ENCODE measurements at regions not wholly inside any gene's neighbourhood (a gene's known extent, or its start where the extent isn't known, plus 50 kb on each side); places are given as distances from the start of the nearest gene placed in this dataset.

DNA sequence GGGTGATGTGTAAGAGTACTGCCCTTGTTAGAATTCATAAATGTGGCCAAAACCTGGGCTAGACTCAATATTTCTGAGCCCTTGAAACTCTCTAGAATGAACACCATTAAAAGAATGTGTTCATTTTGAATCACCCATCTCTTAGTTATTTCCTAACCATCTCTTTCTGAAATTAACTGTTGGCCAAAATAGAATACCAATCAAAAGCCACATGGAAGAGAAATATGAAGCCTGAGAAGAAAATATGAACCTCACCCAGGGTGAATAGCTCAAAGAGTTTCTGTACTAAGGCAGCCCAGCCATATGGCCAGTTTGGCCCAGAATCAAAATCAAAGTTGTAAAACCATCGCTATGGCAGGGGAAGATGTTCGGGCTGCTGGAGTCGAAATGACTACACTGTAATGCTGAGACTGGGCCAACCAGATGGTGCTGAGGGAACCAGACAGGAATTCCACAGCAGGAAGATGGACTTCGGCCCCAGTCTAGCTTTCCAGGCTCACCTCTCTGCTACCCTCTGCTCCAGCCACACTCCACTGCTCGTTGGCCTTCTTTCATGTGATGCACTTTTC, 154.3 kb upstream of the ZFHX3 start:
- TF ChIP-seq POLR2A (IDR thresholded peaks at IDR 0.05; ENCODE audit: borderline replicate concordance, extremely low read depth, insufficient read depth, insufficient read length) (no peak), ZFX (IDR thresholded peaks at IDR 0.05) (no peak), JUND (IDR thresholded peaks at IDR 0.05) (no peak), CBX3 (IDR thresholded peaks at IDR 0.05; ENCODE audit: low read depth) (no peak), MAX (IDR thresholded peaks at IDR 0.05) (no peak), TCF7L2 (IDR thresholded peaks at IDR 0.05; ENCODE audit: borderline replicate concordance, extremely low read depth, insufficient read depth, insufficient read length) (no peak), SRF (IDR thresholded peaks at IDR 0.05; ENCODE audit: low read depth) (no peak), SP1 (IDR thresholded peaks at IDR 0.05; ENCODE audit: low read depth) (no peak), POLR2AphosphoS5 (IDR thresholded peaks at IDR 0.05; ENCODE audit: low read depth, low read length) (no peak)
- Histone ChIP-seq H3K4me1 (ENCODE audit: control insufficient read depth in 1 of 2, insufficient read depth in 2 of 2, low read length in 2 of 2) (no peaks in the 10 kb centered on the region), H3K27ac (ENCODE audit: low read depth, low read length) (no peak overlapping the region), H3K4me2 (ENCODE audit: low read length) (no peak overlapping the region), H3K4me3 (replicated peaks in 1 of 2; ENCODE audit: low read depth in 1 of 2, low read length in 2 of 2) (no peak overlapping the region), H2AFZ (ENCODE audit: low read depth, low read length, poor library complexity, severe bottlenecking) (no peak overlapping the region), H4K20me1 (ENCODE audit: insufficient read depth) (no peaks in the 10 kb centered on the region; the same call in 1 of the 2 replicates), H3K79me2 (ENCODE audit: insufficient read depth, low read length) (no peaks in the 10 kb centered on the region), H3K9ac (ENCODE audit: low read length) (no peak overlapping the region), H3K9me2 (ENCODE audit: insufficient read depth) (no peaks in the 10 kb centered on the region), H3K27me3 (ENCODE audit: insufficient read depth, low read length) (no peaks in the 10 kb centered on the region), H3K9me3 (ENCODE audit: control insufficient read depth in 1 of 2, insufficient read depth in 1 of 2, low read depth in 1 of 2, low read length in 2 of 2) (no peaks in the 10 kb centered on the region), H3K36me3 (ENCODE audit: control insufficient read depth in 1 of 2, insufficient read depth in 2 of 2, low read length in 2 of 2) (no peaks in the 10 kb centered on the region)
- ChIA-PET CTCF (no interaction called here), RAD21 (ENCODE audit: low non-redundant PET in 1 of 2, low total read pairs in 2 of 2, uncharacterized antibody in 2 of 2, unreplicated experiment in 2 of 2) (no interaction called here), POLR2A (no interaction called here)
- no peak for ATAC-seq
- intact Hi-C loops (cut with micrococcal nuclease) = no loop called here
- BruUV-seq (replicated peaks) = no TSS peak
- DNase-seq (ENCODE audit: low read depth, low spot score) = no peak

GRCh38 chr16:73199214-73199613, 151.3 kb upstream of the ZFHX3 start:
- ATAC-seq (no peak), DNase-seq (ENCODE audit: low read depth, low spot score) (no peak)
- no peak for TF ChIP-seq SIN3A (IDR thresholded peaks at IDR 0.05; ENCODE audit: low read depth)
- TF ChIP-seq RAD21 (IDR thresholded peaks at IDR 0.05; ENCODE audit: low read depth) = 0 out of 2 replicates have a peak, but pooled peaks have one; percentile 8
- TF ChIP-seq ZFX (IDR thresholded peaks at IDR 0.05) = no peak
- no peak for TF ChIP-seq CEBPB (IDR thresholded peaks at IDR 0.05; ENCODE audit: low read depth)
- TF ChIP-seq ZNF274 (IDR thresholded peaks at IDR 0.05; ENCODE audit: low read depth, low read length) = no peak
- TF ChIP-seq, protein P1, sequence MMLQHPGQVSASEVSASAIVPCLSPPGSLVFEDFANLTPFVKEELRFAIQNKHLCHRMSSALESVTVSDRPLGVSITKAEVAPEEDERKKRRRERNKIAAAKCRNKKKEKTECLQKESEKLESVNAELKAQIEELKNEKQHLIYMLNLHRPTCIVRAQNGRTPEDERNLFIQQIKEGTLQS (IDR thresholded peaks at IDR 0.05) = no peak
- no peak overlapping the region for H3K9ac ChIP-seq (ENCODE audit: low read length)
- CTCF ChIA-PET = no interaction called here
- H3K4me2 ChIP-seq (ENCODE audit: low read length) = no peak overlapping the region
- H3K27ac ChIP-seq (ENCODE audit: low read depth, low read length) = no peak overlapping the region
- no peak overlapping the region for H2AFZ ChIP-seq (ENCODE audit: low read depth, low read length, poor library complexity, severe bottlenecking)
- RAD21 ChIA-PET (ENCODE audit: low non-redundant PET in 1 of 2, low total read pairs in 2 of 2, uncharacterized antibody in 2 of 2, unreplicated experiment in 2 of 2) = no interaction called here
- intact Hi-C loops (cut with micrococcal nuclease) = loop anchor here (5.0 kb wide), 3 partner anchors 352 to 957 kb away; no protein-coding TSS in a partner anchor
- BruUV-seq (replicated peaks) = no TSS peak
- no peaks in the 10 kb centered on the region for H3K4me1 ChIP-seq (ENCODE audit: control insufficient read depth in 1 of 2, insufficient read depth in 2 of 2, low read length in 2 of 2)
- no peak overlapping the region for H3K4me3 ChIP-seq (replicated peaks in 1 of 2; ENCODE audit: low read depth in 1 of 2, low read length in 2 of 2)
- H3K79me2 ChIP-seq (ENCODE audit: insufficient read depth, low read length) = no peaks in the 10 kb centered on the region
- no peaks in the 10 kb centered on the region for H3K9me2 ChIP-seq (ENCODE audit: insufficient read depth)
- POLR2A ChIA-PET = no interaction called here
- no peaks in the 10 kb centered on the region for H3K9me3 ChIP-seq (ENCODE audit: control insufficient read depth in 1 of 2, insufficient read depth in 1 of 2, low read depth in 1 of 2, low read length in 2 of 2)
- H4K20me1 ChIP-seq (ENCODE audit: insufficient read depth) = no peaks in the 10 kb centered on the region; the same call in 1 of the 2 replicates
- H3K27me3 ChIP-seq (ENCODE audit: insufficient read depth, low read length) = no peaks in the 10 kb centered on the region
- H3K36me3 ChIP-seq (ENCODE audit: control insufficient read depth in 1 of 2, insufficient read depth in 2 of 2, low read length in 2 of 2) = no peaks in the 10 kb centered on the region
